T-helper 2 cell treated with Interferon-gamma antibody and Interleukin-4, amounts not matched to agents 100 ng/mL and 5 ng/mL, for 36 hours (primary cell): ENCODE measurements at regions not wholly inside any gene's neighbourhood (a gene's known extent, or its start where the extent isn't known, plus 50 kb on each side); places are given as distances from the start of the nearest gene placed in this dataset.

Experiments
- intact Hi-C: fragments of 100-400 bp; cut with micrococcal nuclease; formaldehyde crosslinking; loops from one replicate; pipeline ENCODE4 v1.15.1; 2023

DNA sequence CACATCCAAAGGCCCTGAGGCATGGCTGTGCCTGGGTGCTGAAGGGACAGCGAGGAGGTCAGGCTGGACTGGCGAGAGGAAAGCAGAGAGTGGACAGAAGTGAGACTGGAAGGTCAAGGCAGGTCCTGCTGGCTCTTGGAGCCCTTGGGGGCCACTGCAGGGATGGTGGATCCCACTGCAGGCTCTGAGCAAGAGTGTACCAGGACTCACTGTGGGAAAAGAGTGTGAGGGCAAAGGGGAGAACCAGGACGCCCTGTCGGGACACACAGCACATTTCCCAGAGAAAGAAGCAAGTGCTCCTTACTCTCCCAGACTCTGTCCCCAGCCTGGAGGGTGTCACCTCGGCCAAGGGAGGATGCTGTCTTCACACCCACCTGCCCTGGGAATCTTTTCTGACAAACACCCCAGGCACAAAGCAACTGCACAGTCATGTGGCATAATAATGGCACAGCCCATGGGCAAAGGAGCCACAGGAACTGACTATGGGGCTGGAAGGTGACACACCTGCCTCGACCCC, 172.3 kb upstream of the CST7 start:
- intact Hi-C loops = no loop called here

DNA sequence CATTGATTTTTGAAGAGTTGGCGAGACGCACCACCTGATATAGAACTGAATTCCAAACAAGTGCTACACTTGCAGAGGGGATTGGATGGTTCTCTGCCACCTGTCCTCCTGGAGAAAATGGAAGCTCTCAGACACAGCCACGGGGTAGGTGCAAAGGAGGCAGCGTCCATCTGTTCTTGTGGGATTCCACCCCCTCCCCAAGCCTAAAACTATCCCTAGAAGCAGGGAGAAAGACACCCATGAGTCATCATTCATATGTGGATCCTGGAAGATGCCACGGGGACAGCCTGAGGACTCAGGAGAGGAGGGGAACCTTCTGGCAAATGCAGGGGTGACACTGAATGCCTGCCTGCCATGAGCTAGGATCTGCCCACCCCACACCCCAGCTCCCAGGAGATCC, 171.3 kb upstream of the CST7 start:
- intact Hi-C loops = no loop called here

DNA sequence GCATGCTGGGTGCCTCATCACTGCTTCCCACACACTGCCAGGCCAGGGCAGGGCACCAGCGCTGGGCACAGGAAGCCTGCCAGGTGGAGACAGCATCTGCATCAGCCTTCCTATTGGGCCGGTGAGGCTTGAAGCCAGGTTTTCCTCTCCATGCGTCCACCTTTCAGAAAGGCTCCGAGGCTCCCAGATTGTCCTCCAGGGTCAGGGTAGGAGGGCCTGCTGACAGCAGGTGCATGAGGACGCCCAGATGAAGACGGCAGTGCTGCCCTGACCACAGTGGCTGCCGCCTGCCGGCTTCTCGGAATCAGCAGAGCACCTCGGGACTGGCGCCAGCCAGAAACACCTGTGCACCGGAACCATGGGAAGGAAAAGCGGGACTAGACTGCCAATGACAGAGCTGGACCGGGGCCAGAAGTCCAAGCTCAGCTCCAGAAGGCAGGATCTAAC, 170.5 kb upstream of the CST7 start:
- intact Hi-C loops = no loop called here

DNA sequence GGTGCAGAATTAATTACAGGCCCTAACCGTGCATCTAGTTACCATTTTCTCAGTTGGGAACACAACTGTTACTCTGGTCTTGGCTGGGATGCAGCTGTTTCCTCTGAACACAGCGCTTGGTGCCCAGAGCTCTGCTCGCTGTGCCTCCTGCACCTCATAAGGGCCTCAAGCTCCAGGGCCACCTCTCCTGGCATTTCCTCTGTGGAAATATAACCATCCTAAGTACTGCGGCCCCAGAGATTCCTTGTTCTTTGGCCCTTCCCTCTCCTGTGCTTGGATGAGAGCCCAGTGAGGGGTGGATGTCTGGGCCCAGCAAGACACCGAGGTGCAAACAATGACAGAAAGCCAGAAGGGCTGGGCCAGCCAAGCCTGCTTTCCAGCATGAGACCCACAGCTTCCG, 169.9 kb upstream of the CST7 start:
- intact Hi-C loops = no loop called here

DNA sequence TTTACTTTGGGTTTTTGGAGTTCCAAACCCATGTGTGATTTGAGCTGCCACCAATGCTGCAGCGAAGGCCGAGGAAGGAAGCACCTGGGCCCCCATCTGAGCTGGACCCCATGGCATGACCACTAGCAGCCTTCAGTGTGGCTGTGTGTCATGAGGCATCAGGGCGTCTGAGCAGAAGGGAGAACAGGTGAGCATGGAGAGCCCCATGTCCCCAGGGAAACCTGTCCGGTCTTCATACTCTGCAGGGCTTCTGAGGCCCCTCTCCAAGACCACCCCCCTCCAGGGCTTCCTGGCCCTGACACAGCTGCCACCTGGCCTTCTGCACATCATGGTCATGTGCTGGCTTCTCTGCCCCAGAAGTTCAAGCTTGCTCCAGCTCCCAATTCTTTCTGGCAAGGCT, 169.1 kb upstream of the CST7 start:
- intact Hi-C loops = no loop called here

DNA sequence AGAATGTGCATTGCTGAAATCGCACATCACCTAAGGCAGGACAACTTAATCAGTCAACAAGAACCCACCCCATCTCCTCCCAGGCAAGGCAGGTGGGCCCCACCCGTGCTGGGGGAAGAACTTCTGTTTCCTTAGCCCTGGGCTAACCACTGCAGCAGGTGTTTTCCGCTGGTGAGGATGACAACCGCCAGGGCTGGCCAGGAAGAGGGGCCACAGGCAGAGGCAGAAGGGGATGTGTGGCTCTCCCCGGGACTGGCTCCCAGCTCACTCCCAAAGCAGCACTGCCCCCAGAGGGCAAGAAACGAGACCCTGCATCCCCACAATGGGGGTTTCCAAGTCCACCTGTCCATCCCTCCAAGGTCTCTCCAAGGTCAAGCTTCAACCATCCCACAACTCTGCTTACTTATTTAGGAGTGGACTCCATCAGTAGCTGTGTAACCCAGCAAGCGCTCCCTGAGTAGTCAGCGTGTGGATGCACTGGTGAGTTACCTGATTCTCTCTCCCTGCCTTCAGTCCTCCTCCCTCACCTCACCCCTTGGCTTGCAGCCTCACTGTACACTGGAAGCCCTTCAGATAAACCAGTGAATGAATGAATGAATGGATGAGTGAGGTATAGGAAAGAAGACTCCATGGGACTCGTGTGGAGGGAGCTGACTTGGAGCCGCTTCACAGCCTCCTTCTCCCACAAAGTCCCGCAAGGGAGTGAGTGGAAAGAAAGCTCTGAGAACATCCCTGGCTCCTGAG, 168.2 kb upstream of the CST7 start:
- intact Hi-C loops = no loop called here

DNA sequence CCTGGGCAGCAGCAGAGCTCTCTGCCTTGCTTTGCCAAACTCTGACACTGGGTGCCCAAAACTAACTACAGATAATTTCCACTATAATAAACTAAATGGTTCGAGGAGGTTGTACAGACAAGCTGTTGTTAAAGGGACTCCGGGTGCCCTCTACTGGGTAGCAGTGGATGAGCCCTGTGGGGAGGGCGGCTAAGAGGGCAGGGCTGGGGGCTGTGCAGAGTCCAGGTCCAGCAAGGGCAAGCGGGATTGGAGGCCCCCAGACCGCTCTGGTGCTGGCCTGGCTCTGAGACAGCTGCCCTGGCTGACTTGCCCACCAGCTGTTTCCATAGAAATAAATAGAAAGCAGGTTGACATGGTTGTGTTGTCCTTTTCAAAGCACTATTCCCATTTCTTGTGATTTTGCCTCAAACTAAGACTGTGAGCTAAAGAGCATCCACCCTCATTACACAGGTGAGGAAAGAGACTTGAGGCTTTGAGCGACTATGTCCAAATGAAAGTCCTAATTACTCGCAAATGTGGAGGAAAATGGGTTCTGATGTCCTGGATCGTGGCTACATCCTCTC, 167.6 kb upstream of the CST7 start:
- intact Hi-C loops = no loop called here

DNA sequence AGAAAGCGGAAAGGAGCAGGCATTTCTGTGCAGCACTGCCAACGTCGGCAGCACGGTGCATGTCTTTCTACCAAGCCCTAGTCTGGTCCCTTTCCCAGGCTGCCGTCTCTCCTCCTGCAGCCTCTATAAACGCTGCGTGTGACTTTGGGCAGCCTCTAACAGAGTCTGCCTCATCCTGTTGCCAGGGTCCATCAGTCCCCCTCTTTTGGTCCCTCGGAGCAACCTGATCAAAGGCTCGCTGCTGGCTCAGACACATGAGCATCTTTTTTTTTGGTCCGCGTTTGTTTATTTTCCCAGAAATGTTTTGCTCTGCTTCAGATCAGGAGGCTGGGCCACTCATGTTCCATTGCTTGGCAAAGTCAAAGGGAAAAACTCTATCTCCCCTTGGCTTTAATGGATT, 166.8 kb upstream of the CST7 start:
- intact Hi-C loops = no loop called here

DNA sequence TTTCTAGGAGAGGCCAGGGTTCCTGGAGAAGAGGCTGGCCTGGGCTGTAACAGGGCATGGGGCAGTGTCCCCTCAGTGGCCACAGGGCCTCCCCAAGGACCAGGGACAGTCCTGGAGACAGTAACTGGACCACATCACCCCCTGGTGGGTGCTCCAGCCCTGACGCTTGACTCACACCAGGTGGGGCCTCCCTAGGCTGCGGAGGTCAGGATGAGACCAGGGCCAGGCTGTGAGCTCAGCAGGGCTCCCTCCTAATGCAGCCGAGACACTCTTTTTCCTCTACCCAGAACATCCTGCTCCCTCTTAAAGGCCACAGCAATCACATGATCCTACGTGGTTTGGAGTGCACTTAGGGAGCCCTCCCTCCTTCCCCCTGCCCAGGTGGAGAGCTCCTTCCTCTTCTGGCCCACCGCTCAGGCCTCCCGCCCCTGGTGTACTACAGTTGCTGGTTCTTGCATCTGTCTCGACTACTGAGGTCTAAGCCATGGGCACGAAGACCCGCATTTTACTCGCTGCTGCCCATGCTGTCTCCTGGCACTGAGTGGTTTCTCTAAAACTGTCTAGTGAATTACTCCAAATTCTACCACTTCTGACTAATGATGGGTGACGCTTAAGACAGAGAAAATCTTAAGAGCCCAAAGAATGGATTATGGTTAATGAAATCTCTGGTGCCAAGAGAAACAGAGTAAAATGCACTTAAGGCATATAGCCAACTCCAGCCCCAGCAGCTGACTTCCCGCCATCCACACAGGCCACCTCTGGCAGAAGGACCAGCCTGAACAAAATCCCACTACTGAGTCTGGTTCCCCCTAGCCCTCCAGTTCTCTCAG, 166.1 kb upstream of the CST7 start:
- intact Hi-C loops = no loop called here

DNA sequence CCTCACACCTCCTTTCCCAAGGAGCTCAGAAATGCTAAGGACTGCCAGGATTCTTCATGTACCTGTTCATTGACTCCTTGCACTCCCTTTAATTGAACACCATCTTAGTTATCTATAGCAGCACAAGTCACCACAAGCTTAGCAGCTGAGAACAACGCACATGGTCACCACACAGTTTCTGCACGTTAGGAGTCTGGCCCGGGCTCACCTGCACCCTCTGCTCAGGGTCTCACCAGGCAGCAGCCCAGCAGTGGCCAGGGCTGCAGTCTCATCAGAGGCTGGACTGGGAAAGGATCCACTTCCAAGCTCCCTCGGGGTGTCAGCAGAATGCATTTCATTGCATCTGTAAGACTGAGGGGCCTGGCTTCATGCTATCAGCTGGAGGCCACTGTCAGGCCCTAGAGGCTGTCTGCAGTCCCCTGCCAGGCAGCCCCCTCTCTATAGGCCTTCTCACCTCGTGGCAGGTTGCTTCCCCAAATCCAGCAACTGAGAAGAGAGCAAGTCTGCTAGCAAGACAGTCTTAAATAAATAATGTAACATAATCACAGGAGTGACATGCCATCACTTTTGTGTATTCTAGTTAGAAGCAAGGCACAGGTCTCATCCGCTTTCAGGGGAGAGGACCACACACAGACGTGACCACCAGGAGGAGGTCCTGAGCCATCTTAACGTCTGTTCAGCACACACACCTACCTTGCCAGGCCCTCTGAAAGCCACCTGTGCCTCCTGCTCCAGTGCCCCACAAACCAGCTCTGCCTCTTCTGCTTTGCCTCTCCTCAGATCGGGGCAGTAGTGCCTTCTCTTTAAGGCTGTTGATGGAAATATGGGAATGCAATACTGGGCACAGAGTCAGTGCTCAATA, 165.2 kb upstream of the CST7 start:
- intact Hi-C loops = no loop called here

DNA sequence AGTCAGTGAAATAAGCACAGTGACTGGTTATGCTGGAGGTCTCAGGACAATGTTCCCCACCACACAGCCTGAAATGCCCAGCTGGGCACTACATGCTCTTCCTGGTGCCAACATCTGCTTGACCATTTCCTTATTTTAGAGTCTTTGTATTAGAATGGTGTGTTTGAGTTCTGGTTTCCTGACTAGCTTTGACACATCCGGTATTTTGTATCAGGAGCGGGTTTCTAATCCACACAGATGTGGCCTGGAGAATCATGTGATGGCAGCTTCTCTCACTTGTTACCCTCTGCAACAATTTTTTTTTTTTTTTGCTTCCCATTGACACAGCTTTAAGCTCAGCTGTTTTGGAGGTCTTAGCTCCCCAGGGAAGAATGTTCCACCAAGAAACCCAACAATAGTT, 164.5 kb upstream of the CST7 start:
- intact Hi-C loops = no loop called here

DNA sequence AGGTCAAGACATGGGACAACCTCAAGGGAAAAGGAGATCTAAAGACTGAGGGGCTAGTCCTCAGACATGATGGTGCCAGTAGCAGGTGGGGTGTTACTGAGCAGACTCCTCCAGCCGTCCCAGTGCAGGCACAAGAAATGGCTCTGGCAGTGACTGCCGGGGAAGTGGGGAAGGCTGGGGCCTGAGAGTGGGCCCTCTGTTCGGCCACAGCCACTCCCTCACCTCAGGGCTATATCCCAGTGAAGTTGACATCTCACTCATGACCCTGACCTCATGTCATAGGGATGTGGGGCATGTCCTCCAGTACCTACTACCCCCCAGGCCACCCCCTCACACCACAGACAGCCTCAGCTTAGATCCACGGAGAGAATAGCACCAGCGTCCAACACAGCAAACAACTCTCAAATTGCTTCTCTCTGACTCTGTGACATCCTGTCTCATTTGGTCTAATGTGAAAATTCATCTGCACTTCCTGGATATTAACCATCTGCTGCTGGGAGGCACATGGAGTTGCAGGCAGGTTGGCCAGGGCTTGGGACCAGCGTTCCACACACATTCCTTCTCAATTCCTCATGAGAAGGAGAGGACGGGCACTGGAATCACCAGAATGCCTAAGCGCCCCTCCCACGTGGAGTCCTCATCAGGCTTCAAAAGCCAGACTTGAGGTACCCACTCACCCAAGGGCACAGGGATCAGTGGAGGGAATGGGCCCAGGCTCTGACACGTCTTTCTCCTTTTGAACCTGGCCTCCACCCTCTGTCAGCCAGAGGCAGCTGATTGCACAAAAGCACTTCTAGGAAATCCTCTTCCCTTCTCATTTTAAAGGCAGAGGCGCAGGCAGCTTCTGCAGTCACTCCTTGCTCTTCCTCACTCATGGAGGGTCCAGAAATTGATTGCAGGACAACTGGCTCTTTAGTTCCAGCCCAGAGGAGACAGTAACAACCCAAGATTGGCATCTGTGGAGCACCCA, 163.6 kb upstream of the CST7 start:
- intact Hi-C loops = no loop called here

DNA sequence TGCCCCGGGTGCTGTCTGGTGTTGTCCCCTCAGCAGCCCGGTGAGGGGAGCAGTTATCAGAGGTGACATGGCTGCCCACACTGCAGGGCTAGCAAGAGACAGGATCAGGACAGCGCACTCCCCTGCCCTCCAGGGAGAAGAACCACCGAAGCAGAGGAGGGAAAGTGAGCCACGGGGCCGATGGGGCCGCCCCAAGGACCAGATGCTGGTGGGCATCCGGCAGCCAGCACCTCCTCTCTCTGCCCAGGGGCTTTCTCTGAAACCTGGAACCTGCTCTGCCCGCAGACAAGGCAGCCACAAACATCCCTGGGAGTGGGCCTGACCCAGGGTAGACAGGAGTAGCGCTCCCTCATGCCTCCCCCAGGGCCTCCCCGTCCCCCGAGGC, 163.0 kb upstream of the CST7 start:
- intact Hi-C loops = no loop called here

DNA sequence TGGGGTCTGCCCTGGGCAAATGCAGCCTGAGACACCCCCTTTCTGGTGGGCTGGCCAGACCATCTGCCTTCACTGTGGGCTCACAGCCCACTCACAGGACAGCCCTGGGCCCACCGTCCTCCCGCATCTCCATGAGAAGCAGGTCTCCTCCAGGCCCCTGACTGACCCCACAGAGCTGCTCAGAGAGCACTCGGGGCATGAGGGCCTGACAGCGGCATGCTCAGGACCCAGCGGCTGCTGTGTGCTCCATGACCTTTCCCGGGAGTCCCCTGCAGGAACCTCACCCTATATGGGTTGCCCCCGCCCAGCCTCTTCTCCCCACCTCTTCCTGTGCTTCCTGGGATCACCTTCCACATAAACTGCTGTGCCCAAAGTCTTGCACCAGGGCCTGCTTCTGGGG, 162.4 kb upstream of the CST7 start:
- intact Hi-C loops = no loop called here

DNA sequence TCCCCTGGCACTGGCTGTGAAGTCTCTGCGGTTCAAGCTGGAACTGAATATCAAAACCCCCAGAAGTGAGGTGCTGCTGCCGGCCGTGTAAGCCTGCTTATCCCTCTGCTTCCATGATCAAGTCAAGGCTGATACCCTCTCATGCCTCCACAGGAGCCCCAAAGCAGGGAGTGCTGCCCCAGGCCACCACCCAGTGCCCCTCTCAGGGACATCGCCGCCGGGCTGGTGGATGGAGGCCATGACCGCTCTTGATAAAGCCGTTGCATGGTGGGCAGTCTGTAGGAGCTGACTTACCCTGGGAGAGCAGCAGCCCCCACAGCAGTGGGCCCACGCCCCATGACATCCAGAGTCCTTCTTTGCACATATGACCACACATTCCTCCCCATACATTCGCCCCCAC, 162.0 kb upstream of the CST7 start:
- intact Hi-C loops = no loop called here

DNA sequence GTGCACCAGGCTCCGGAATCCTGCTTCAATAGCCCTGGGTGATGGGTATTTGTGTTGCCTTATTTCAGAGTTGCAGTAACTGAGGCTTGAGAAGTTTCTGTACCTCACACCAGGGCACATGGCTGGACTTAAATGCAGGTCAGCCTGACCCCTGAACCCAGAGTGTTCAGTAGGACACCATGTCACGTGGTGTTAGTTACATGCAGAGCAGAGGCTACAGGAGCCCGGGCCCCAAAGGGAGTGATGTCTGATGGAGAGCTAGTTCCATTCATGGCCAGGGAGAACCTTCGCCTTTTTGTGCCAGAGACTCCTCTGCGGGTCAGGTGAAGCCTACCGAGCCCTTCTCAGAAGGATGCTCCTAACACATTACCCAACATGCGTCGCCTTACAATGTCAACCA, 161.4 kb upstream of the CST7 start:
- intact Hi-C loops = no loop called here

DNA sequence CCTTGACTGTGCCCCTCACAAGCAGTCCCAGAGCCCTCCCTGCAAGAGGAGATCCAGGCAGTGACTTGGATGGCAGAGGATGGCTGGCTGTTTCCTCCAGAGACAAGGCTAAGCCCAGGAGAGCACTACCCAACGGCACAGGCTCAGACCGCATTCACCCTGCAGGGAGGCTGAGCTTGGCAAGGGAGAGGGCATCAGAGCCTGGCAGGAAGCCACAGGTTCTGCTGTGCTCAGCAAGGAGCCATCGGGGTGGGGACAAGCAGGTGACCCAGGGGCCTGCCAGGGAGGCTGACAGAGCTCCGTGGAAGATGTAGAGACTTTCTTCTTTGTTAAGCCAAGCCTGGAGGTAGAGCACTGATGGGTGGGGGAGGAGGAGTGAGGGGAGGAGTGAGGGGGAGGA, 159.2 kb upstream of the CST7 start:
- intact Hi-C loops = no loop called here

DNA sequence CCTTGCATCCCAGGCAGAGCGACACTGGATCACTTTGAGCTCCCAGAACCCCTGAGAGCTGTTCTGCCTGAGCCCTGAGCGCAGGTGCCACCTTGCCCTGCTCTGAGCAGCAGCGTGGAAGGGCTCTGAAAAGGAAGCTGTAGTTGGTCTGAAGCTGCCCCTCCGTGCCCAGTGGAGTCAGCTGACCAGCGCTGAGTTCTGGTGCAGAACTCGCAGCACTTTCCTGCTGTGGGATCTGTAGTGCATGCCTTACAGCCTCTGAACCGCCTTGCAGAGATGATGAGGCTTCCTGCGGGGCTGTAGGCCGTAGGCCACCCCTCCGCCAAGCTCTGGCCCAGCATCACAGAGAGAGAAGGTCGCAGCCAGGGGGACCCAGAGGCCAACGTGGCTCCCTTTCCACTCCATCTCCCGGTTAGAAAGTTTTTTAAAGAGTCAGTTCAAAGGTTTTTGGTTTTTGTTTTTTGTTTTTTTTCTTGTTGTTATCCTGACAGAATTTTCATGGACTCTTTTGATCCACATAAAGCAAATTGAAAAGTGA, 158.3 kb upstream of the CST7 start:
- intact Hi-C loops = no loop called here

DNA sequence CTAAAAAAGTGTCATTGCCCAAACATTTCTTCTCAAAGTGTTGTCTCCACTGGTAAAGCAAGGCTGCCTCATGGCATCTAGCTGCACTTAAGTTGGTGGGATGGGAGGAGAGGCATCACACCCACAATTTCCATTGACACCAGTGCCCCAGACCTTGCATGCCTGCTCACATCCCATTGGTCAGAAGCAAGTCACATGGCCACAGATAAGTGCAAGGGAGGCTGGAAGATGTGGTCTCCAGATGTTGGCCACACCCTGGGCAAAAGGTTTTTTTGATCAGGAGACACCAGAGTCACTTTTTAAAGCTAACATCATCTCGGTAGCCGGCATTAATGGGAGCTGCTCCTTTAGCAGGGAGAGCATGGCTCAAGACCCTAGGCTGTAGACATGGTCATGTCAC, 157.1 kb upstream of the CST7 start:
- intact Hi-C loops = no loop called here
